NOMO-1 treated with dmso at 0.1 percent for 144 hours (cell line): ENCODE measurements at regions not wholly inside any gene's neighbourhood (a gene's known extent, or its start where the extent isn't known, plus 50 kb on each side); places are given as distances from the start of the nearest gene placed in this dataset.
"Not testable (repeated sequence)": the region's sequence is repeated elsewhere in the genome, so short reads cannot be mapped to it uniquely, and the experiment has no call there.

Experiments
- DNase-seq: peaks from one replicate; lab custom pipeline; 2025; ENCODE audit not compliant: unreplicated experiment; lab: John Stamatoyannopoulos, UW

GRCh38 chr20:16863303-16863702 is 115.1 kb downstream of the OTOR start:
- no peak for DNase-seq

- DNase-seq, result peak; percentile 46
These were observed 115.9 kb downstream of the OTOR start for GRCh38 chr20:16864069-16864468.

- DNase-seq, result no peak
These were observed 116.8 kb downstream of the OTOR start for GRCh38 chr20:16864963-16865362.

DNA sequence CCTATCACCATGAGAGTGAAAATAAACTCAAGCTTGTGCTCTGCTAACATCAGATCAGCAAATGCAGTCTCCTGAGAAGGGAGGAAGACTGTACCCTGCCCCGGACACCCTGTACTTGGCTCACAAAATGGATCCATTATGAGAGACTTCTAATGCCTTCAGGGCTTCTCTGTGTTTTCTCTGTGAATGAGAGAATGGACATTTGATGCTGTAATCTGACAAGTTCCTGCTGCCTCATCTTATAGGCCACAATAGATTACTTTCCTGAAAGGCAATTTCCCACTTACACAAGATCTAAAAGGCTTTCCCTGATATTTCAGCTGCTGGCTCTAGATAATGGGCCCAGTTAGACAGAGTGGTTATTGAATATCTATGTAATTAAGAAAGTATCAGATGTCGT is 117.2 kb downstream of the OTOR start:
- DNase-seq, result no peak

DNA sequence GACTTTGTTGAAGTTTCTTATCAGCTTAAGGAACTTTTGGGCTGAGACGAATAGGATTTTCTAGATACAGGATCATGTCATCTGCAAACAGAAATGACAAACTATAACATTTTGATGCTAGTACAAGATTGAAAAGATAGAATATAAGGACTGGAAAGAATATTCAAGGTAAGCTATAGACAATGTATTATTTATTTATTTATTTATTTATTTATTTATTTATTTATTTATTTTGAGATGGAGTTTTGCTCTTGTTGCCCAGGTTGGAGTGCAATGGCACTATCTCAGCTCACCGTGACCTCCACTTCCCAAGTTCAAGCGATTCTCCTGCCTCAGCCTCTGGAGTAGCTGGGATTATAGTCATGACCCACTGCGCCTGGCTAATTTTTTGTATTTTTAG is 125.0 kb downstream of the OTOR start:
- DNase-seq, result not testable (repeated sequence)

GRCh38 chr20:16877053-16877554 is 128.9 kb downstream of the OTOR start:
- no peak for DNase-seq

DNA sequence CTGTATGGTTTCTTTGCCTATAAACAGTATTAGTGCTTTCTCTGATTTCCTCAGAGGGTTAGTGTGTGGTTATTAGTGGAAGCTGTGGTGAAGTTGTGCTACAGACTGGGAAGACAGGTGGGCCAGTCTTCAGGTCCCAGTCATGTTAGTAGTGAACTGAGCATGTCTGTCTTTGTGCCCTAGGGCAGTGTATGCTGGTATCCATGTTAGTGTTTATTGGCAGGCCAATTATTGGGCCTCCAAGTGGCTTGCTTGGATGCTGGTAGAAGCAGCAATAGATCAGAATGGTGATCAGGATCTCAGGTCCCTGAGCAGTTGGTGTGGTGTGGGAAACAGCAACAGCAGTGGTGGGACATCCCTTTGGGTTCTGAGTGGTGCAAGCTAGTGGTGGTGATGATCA is 137.6 kb downstream of the OTOR start:
- no peak for DNase-seq

DNA sequence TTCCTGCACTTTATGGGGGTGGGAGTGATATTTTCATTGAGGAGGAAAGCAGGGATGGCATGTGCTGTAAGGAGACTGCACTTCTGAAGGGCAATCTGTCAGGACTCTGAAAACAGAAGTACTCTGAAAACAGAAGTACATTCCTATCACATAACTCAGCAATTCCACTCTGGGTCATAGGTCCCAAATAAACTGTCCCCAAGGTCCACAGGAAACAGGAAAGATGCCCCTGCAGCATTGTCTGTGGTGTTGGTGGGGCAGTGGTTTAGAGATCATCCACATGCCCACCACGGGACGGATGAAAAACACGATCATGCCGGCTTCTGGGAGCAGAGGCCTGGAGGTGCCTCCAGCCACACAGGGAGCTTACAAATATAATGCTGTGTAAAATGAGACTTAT is 150.3 kb downstream of the OTOR start:
- DNase-seq, result no peak

- DNase-seq, result no peak
These were observed 154.5 kb downstream of the OTOR start for GRCh38 chr20:16902662-16903061.

- DNase-seq, result no peak
These were observed 156.6 kb downstream of the OTOR start for GRCh38 chr20:16904751-16905150.

DNA sequence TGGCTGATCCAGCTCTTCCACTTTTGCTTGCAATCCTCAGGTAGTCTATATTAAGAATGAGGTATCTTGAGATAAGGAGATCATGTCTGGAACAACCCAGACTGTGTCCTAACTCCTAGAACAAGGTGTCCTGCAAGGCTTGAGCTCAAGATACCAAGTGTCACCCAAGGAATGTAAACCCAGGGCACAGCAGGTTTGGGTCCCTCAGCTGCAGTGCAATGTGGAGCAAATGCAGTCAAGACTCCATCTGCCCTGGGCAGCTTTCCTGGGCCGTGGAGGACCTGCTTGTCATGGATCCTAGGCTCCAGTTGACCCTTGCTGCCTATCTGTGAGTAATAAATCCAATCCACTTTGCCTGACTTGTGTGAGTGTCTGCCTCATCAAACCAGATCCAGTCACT is 166.1 kb downstream of the OTOR start:
- no peak for DNase-seq

DNA sequence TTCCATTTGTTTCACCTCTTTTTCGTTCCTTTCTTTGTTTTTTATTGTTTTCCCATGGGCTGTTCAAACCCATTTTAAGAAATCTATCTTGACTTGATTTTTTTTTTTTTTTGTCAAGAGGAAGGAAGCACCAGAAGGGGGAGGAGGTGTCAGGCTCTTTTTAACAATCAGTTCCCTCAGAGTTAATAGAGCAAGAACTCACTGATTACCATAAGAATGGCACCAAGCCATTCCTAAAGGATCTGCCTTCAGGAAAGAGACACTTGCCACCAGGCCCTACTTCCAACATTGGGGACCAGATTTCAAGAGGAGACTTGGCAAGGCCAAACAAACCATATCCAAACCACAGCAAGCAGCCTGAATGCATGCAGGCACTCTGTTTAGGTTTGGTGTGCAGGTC is 168.0 kb downstream of the OTOR start:
- no peak for DNase-seq

- no peak for DNase-seq
These were observed 169.5 kb downstream of the OTOR start for GRCh38 chr20:16917636-16918035.

DNA sequence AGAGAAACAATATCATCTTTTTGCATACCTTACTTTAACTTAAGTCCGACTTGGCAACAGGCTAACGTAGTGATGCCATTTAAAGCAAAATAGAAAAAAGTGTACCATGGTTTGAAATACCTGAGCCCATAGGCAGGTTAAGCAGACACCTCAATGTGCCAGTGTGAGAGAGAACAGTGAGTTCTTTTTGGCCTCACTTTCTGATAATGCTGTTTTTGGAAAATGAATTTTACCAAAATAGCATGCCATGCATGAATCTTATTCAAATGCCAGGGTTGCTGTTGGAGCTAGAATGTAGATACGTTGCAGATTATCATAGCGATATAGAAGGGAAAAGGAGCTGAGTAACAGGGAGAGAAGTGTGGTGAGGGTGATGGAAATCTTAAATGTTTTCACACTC is 170.2 kb downstream of the OTOR start:
- no peak for DNase-seq

- DNase-seq, result no peak
These were observed 171.7 kb downstream of the OTOR start for GRCh38 chr20:16919841-16920240.

- no peak for DNase-seq
These were observed 174.7 kb downstream of the OTOR start for GRCh38 chr20:16922834-16923233.

DNA sequence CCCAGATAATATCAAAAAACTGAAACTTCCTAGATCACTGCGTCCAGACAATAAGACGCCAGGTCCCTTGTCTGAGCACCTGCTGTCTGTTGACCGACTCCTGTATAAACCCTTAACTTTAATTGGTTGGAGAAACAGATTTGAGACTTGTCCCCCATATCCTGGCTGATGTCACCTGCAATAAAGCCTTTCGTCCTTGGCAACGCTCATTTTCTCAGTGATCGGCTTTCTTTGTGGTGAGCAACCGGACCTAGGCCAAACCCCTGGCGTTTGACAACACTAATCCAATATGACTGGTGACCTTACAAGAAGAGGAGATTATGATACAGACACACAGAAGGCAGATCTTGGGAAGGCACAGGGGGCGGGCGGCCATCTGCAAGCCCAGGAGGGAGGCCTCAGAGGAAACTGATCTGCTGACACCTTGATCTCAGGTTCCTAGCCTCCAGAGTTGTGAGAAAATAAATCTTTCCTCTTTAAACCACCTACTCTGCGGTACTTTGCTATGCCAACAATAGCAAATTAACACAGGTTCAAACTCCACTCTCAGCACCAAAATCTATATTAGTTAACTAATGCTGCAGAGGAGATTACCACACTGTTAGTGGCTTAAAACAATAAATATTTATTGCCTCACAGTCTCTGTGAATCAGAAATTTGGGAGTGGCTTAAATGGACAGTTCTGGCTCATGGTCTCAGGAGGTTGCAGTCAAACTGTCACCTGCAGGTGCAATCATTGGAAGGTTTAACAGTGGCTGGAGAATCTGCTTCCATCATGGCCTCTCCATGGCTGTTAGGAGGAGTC is 178.7 kb downstream of the OTOR start:
- no peak for DNase-seq

- DNase-seq, result no peak
These were observed 181.6 kb downstream of the OTOR start for GRCh38 chr20:16929756-16930155.

- no peak for DNase-seq
These were observed 182.5 kb downstream of the OTOR start for GRCh38 chr20:16930656-16931055.

GRCh38 chr20:16939051-16939450 is 190.9 kb downstream of the OTOR start:
- DNase-seq, result no peak

DNA sequence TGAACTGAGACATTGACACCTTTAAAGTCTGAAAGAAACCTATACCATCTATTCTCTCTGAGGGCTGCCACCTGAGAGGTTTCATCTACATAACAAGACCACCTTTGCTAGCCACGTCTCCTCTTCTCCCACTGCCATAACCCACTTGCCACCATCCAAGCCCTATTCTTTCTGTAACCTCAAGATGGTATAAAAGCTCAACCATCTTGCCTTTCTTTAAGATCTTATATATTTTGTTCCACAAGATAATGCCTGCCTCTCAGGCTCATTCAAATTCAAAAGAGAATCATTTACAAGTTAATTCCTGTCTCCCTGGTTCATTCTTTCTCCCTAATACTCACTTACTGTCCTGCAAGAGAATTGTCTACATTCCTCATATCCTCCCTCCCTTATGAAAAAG is 192.5 kb downstream of the OTOR start:
- no peak for DNase-seq

GRCh38 chr20:16942051-16942450 is 193.9 kb downstream of the OTOR start:
- no peak for DNase-seq

- DNase-seq, result no peak
These were observed 194.6 kb downstream of the OTOR start for GRCh38 chr20:16942756-16943155.
